Neural progenitor cell (in vitro differentiated cells): ENCODE measurements at regions not wholly inside any gene's neighbourhood (a gene's known extent, or its start where the extent isn't known, plus 50 kb on each side); places are given as distances from the start of the nearest gene placed in this dataset.

Source experiments
- DNase-seq: peaks from one replicate; pipeline ENCODE4 v3.0.0-alpha.2; 2016; ENCODE audit warnings: low spot score
- H2AFZ ChIP-seq: fragments of 200-600 bp; sonication (generic); replicated peaks from 2 replicates; pipeline ENCODE4 v1.6.1; 2016; ENCODE audit warnings: antibody characterized with exemption
- H3F3A ChIP-seq: fragments of 200-600 bp; sonication (generic); 2 replicates; pipeline ENCODE4 v1.6.1; 2016; ENCODE audit warnings: antibody characterized with exemption, low read depth
- H3K27ac ChIP-seq: fragments of 200-600 bp; sonication (generic); 2 replicates; pipeline ENCODE4 v1.5.1; 2016; ENCODE audit warnings: mild to moderate bottlenecking
- H3K27me3 ChIP-seq: fragments of 200-600 bp; sonication (generic); 2 replicates; pipeline ENCODE4 v1.6.1; 2016; ENCODE audit warnings: mild to moderate bottlenecking, moderate library complexity
- H3K36me3 ChIP-seq: fragments of 200-600 bp; sonication (generic); 2 replicates; pipeline ENCODE4 v1.5.1; 2016
- H3K4me1 ChIP-seq: fragments of 200-600 bp; sonication (generic); 2 replicates; pipeline ENCODE4 v1.6.1; 2016; ENCODE audit warnings: mixed run types
- H3K4me2 ChIP-seq: fragments of 200-600 bp; sonication (generic); 2 replicates; pipeline ENCODE4 v1.6.1; 2016
- H3K4me3 ChIP-seq: fragments of 200-600 bp; sonication (generic); 2 replicates; pipeline ENCODE4 v1.5.1; 2016
- H3K79me2 ChIP-seq: fragments of 200-600 bp; sonication (generic); 2 replicates; pipeline ENCODE4 v1.6.1; 2016; ENCODE audit warnings: low read depth
- H3K9ac ChIP-seq: fragments of 200-600 bp; sonication (generic); 2 replicates; pipeline ENCODE4 v1.6.1; 2016
- H3K9me3 ChIP-seq: fragments of 200-600 bp; sonication (generic); 2 replicates; pipeline ENCODE4 v1.5.1; 2016; ENCODE audit warnings: low read depth
- H4K20me1 ChIP-seq: fragments of 200-600 bp; sonication (generic); 2 replicates; pipeline ENCODE4 v1.6.1; 2016; ENCODE audit warnings: low read depth
- H3K27ac Mint-ChIP-seq: 3 replicates; pipeline ENCODE4 v1.8.0; 2021; ENCODE audit warnings: mixed read lengths
- H3K27me3 Mint-ChIP-seq: 2 replicates; pipeline ENCODE4 v1.8.0; 2022; ENCODE audit warnings: low read depth, mild to moderate bottlenecking, inconsistent platforms, moderate library complexity, mixed read lengths; ENCODE audit not compliant: insufficient read depth
- H3K36me3 Mint-ChIP-seq: 3 replicates; pipeline ENCODE4 v1.8.0; 2021; ENCODE audit warnings: mixed read lengths
- H3K4me1 Mint-ChIP-seq: 3 replicates; pipeline ENCODE4 v1.8.0; 2021; ENCODE audit warnings: mixed read lengths
- H3K4me3 Mint-ChIP-seq: 3 replicates; pipeline ENCODE4 v1.8.0; 2021; ENCODE audit warnings: mild to moderate bottlenecking, moderate library complexity, mixed read lengths
- H3K9me3 Mint-ChIP-seq: 3 replicates; pipeline ENCODE4 v1.8.0; 2020; ENCODE audit warnings: mixed read lengths
- CTCF ChIP-seq: fragments of 200-600 bp; sonication (generic); IDR thresholded peaks from 2 replicates; pipeline ENCODE4 v1.5.1; 2017; ENCODE audit warnings: antibody characterized with exemption, mild to moderate bottlenecking
- EZH2 ChIP-seq: fragments of 200-600 bp; sonication (generic); IDR thresholded peaks from 2 replicates; pipeline ENCODE4 v1.6.1; 2017; ENCODE audit warnings: antibody characterized with exemption, mild to moderate bottlenecking, moderate library complexity
- EZH2phosphoT487 ChIP-seq: fragments of 200-600 bp; sonication (generic); IDR thresholded peaks from 2 replicates; pipeline ENCODE4 v1.6.1; 2017; ENCODE audit warnings: antibody characterized with exemption

DNA sequence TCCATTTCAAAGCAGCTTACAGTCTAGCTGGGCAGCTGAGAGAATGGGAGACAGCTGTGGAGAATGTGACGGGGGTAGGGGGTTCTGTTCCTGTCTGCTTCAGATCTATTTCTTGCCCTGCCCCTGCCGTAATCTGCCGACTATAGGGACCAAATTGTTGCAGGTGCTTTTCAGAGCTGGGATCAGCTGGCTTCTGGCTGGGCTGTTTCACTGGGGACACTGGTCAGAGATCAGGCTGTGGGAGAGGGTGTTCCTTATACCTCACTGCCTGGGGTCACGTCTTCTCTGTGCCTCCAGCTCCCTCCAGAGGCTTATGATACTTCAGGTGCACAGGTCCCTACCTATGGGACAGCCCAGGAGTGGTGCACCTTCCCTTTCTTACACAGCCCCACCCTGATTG is 514.9 kb upstream of the GOT2 start:
- H3K27me3 Mint-ChIP-seq, result no peaks in the 10 kb centered on the region
- peak; percentile 46 for DNase-seq
- Histone ChIP-seq H3K36me3 (no peaks in the 10 kb centered on the region), H3F3A (peaks cover 4% of the 10 kb centered on the region), H3K4me1 (peaks cover 13% of the 10 kb centered on the region), H3K4me3 (no peak overlapping the region), H3K27ac (no peak overlapping the region), H3K9me3 (no peaks in the 10 kb centered on the region), H3K4me2 (peak overlapping the region; percentile 35), H3K27me3 (no peaks in the 10 kb centered on the region), H4K20me1 (no peaks in the 10 kb centered on the region), H2AFZ (no peak overlapping the region), H3K79me2 (no peaks in the 10 kb centered on the region), H3K9ac (no peak overlapping the region)
- H3K36me3 Mint-ChIP-seq, result no peaks in the 10 kb centered on the region
- H3K27ac Mint-ChIP-seq, result no peak overlapping the region
- peaks cover 4% of the 10 kb centered on the region for H3K9me3 Mint-ChIP-seq
- no peak overlapping the region for H3K4me3 Mint-ChIP-seq
- H3K4me1 Mint-ChIP-seq, result peaks cover 9% of the 10 kb centered on the region
- TF ChIP-seq EZH2 (no peak), CTCF (peak; percentile 35)

- Mint-ChIP-seq H3K36me3 (no peaks in the 10 kb centered on the region), H3K9me3 (no peaks in the 10 kb centered on the region), H3K4me3 (no peak overlapping the region), H3K27me3 (no peaks in the 10 kb centered on the region), H3K27ac (no peak overlapping the region), H3K4me1 (no peaks in the 10 kb centered on the region)
- no peaks in the 10 kb centered on the region for H4K20me1 ChIP-seq
- peaks cover 3% of the 10 kb centered on the region for H3K4me1 ChIP-seq
- H3K9me3 ChIP-seq, result no peaks in the 10 kb centered on the region
- TF ChIP-seq EZH2, result no peak
- TF ChIP-seq CTCF, result no peak
- TF ChIP-seq EZH2phosphoT487, result no peak
- no peak overlapping the region for H3K9ac ChIP-seq
- H3K4me2 ChIP-seq, result no peak overlapping the region
- H3K27ac ChIP-seq, result no peak overlapping the region
- no peaks in the 10 kb centered on the region for H3F3A ChIP-seq
- no peak overlapping the region for H2AFZ ChIP-seq
- H3K79me2 ChIP-seq, result no peaks in the 10 kb centered on the region
- no peak overlapping the region for H3K4me3 ChIP-seq
- DNase-seq, result no peak
- H3K36me3 ChIP-seq, result no peaks in the 10 kb centered on the region
- H3K27me3 ChIP-seq, result no peaks in the 10 kb centered on the region
These were observed 508.4 kb upstream of the GOT2 start for GRCh38 chr16:59242556-59242955.

DNA sequence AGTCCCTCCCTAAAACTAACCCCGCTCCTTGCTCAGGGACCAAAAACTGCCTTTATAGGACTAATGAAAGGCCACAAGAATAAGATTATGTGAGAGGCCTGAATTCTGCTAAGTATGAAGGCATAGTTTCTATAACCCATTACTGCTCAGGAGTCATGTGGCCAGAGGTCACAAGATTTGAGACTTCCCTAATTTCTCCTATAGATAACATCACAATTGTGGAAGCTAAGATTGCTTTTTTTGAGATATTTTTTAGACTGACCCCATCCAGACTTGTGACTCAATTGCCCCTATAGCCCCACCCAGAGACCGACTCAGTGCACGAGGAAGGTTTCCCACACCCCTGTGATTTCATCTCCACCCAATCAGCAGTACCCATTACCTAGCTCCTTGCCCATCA is 504.1 kb upstream of the GOT2 start:
- TF ChIP-seq CTCF, result no peak
- H3K9me3 Mint-ChIP-seq, result no peaks in the 10 kb centered on the region
- H3K4me1 ChIP-seq, result peaks cover 3% of the 10 kb centered on the region
- no peaks in the 10 kb centered on the region for H3F3A ChIP-seq
- H3K36me3 ChIP-seq, result no peaks in the 10 kb centered on the region
- no peak overlapping the region for H3K9ac ChIP-seq
- H3K27me3 ChIP-seq, result no peaks in the 10 kb centered on the region
- H3K36me3 Mint-ChIP-seq, result no peaks in the 10 kb centered on the region
- H3K79me2 ChIP-seq, result no peaks in the 10 kb centered on the region
- H3K4me2 ChIP-seq, result no peak overlapping the region
- DNase-seq, result no peak
- H3K4me3 ChIP-seq, result no peak overlapping the region
- H4K20me1 ChIP-seq, result no peaks in the 10 kb centered on the region
- no peak overlapping the region for H2AFZ ChIP-seq
- no peaks in the 10 kb centered on the region for H3K27me3 Mint-ChIP-seq
- no peak overlapping the region for H3K27ac ChIP-seq
- H3K27ac Mint-ChIP-seq, result no peak overlapping the region
- H3K4me3 Mint-ChIP-seq, result no peak overlapping the region
- no peaks in the 10 kb centered on the region for H3K9me3 ChIP-seq
- H3K4me1 Mint-ChIP-seq, result no peaks in the 10 kb centered on the region
